GM23338 (cell line): ENCODE measurements at regions not wholly inside any gene's neighbourhood (a gene's known extent, or its start where the extent isn't known, plus 50 kb on each side); places are given as distances from the start of the nearest gene placed in this dataset.

ENCODE experiments used
- CREB1 ChIP-seq: fragments of 250-450 bp; sonication (Bioruptor Pico); IDR thresholded peaks from 2 replicates; pipeline ENCODE4 v1.5.0; 2020; ENCODE audit warnings: low read depth, mild to moderate bottlenecking, moderate library complexity
- EZH2phosphoT487 ChIP-seq: fragments of 200-600 bp; sonication (generic); IDR thresholded peaks from one replicate; pipeline ENCODE4 v1.8.1; 2018; ENCODE audit warnings: antibody characterized with exemption; ENCODE audit not compliant: unreplicated experiment
- NANOG ChIP-seq: IDR thresholded peaks from 2 replicates; pipeline ENCODE4 v1.6.1; 2016; ENCODE audit warnings: antibody characterized with exemption, borderline replicate concordance
- STAT1 ChIP-seq: IDR thresholded peaks from one replicate; pipeline ENCODE4 v1.6.1; 2016; ENCODE audit warnings: antibody characterized with exemption; ENCODE audit not compliant: unreplicated experiment
- ZNF114 ChIP-seq: fragments of 250-450 bp; sonication (Bioruptor Pico); IDR thresholded peaks from 2 replicates; pipeline ENCODE4 v1.5.0; 2020; ENCODE audit warnings: mild to moderate bottlenecking, moderate library complexity
- ZNF331 ChIP-seq: fragments of 250-450 bp; sonication (Bioruptor Pico); IDR thresholded peaks from 2 replicates; pipeline ENCODE4 v1.5.0; 2020; ENCODE audit warnings: low read depth, mild to moderate bottlenecking, moderate library complexity
- TF ChIP-seq, protein P1 (sequence below): fragments of 250-450 bp; sonication (Bioruptor Pico); IDR thresholded peaks from 2 replicates; pipeline ENCODE4 v1.5.0; 2020; ENCODE audit warnings: mild to moderate bottlenecking, moderate library complexity
- TF ChIP-seq, protein P2 (sequence below): IDR thresholded peaks from one replicate; pipeline ENCODE4 v1.6.1; 2018; ENCODE audit warnings: antibody characterized with exemption; ENCODE audit not compliant: unreplicated experiment
- TF ChIP-seq, protein P3 (sequence below), 2 experiments: fragments of 200-600 bp in 1 of 2; sonication (generic) in 1 of 2; conservative IDR thresholded peaks; 2 replicates each; pipeline versions ENCODE4 v1.5.1 to v1.6.1; 2016 to 2017; ENCODE audit warnings: antibody characterized with exemption in 2 of 2, low read depth in 2 of 2, mild to moderate bottlenecking in 2 of 2, moderate library complexity in 1 of 2

DNA sequence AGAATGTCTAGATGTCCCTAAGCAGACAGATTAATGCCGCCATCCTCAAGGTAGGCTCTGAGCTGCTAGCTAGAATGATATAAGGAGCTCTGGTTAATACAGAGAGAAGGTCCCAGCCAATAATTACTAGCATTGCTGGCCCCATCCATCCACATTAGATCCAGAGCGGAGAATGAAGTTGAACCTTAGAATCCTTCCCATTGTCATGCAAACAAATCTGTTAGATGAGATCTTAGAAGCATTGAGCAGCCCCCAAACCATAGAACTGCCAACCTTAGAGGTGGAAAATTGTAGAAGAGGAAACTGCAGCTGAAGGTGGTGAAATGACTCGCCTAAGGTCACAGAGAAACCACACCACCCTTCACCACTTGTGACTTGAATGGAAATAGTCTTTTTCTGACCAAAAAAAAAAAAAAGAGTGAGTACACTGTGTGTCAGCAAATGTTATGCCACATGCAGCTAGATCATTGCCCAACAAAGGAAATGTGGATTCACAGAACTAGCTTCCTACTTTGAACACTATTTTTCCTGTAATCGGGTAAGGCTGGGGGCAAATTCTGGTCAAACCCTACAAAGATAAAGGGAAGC lies 162.1 kb downstream of the SMIM20 start (continued):
- TF ChIP-seq, protein P1, sequence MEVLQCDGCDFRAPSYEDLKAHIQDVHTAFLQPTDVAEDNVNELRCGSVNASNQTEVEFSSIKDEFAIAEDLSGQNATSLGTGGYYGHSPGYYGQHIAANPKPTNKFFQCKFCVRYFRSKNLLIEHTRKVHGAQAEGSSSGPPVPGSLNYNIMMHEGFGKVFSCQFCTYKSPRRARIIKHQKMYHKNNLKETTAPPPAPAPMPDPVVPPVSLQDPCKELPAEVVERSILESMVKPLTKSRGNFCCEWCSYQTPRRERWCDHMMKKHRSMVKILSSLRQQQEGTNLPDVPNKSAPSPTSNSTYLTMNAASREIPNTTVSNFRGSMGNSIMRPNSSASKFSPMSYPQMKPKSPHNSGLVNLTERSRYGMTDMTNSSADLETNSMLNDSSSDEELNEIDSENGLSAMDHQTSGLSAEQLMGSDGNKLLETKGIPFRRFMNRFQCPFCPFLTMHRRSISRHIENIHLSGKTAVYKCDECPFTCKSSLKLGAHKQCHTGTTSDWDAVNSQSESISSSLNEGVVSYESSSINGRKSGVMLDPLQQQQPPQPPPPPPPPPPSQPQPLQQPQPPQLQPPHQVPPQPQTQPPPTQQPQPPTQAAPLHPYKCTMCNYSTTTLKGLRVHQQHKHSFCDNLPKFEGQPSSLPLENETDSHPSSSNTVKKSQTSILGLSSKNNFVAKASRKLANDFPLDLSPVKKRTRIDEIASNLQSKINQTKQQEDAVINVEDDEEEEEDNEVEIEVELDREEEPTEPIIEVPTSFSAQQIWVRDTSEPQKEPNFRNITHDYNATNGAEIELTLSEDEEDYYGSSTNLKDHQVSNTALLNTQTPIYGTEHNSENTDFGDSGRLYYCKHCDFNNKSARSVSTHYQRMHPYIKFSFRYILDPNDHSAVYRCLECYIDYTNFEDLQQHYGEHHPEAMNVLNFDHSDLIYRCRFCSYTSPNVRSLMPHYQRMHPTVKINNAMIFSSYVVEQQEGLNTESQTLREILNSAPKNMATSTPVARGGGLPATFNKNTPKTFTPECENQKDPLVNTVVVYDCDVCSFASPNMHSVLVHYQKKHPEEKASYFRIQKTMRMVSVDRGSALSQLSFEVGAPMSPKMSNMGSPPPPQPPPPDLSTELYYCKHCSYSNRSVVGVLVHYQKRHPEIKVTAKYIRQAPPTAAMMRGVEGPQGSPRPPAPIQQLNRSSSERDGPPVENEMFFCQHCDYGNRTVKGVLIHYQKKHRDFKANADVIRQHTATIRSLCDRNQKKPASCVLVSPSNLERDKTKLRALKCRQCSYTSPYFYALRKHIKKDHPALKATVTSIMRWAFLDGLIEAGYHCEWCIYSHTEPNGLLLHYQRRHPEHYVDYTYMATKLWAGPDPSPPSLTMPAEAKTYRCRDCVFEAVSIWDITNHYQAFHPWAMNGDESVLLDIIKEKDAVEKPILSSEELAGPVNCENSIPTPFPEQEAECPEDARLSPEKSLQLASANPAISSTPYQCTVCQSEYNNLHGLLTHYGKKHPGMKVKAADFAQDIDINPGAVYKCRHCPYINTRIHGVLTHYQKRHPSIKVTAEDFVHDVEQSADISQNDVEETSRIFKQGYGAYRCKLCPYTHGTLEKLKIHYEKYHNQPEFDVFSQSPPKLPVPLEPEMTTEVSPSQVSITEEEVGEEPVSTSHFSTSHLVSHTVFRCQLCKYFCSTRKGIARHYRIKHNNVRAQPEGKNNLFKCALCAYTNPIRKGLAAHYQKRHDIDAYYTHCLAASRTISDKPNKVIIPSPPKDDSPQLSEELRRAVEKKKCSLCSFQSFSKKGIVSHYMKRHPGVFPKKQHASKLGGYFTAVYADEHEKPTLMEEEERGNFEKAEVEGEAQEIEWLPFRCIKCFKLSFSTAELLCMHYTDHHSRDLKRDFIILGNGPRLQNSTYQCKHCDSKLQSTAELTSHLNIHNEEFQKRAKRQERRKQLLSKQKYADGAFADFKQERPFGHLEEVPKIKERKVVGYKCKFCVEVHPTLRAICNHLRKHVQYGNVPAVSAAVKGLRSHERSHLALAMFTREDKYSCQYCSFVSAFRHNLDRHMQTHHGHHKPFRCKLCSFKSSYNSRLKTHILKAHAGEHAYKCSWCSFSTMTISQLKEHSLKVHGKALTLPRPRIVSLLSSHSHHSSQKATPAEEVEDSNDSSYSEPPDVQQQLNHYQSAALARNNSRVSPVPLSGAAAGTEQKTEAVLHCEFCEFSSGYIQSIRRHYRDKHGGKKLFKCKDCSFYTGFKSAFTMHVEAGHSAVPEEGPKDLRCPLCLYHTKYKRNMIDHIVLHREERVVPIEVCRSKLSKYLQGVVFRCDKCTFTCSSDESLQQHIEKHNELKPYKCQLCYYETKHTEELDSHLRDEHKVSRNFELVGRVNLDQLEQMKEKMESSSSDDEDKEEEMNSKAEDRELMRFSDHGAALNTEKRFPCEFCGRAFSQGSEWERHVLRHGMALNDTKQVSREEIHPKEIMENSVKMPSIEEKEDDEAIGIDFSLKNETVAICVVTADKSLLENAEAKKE (CRISPR knock-in tag), result no peak
- no peak for TF ChIP-seq STAT1
- TF ChIP-seq CREB1, result no peak
- no peak for TF ChIP-seq ZNF114
- TF ChIP-seq, protein P2, sequence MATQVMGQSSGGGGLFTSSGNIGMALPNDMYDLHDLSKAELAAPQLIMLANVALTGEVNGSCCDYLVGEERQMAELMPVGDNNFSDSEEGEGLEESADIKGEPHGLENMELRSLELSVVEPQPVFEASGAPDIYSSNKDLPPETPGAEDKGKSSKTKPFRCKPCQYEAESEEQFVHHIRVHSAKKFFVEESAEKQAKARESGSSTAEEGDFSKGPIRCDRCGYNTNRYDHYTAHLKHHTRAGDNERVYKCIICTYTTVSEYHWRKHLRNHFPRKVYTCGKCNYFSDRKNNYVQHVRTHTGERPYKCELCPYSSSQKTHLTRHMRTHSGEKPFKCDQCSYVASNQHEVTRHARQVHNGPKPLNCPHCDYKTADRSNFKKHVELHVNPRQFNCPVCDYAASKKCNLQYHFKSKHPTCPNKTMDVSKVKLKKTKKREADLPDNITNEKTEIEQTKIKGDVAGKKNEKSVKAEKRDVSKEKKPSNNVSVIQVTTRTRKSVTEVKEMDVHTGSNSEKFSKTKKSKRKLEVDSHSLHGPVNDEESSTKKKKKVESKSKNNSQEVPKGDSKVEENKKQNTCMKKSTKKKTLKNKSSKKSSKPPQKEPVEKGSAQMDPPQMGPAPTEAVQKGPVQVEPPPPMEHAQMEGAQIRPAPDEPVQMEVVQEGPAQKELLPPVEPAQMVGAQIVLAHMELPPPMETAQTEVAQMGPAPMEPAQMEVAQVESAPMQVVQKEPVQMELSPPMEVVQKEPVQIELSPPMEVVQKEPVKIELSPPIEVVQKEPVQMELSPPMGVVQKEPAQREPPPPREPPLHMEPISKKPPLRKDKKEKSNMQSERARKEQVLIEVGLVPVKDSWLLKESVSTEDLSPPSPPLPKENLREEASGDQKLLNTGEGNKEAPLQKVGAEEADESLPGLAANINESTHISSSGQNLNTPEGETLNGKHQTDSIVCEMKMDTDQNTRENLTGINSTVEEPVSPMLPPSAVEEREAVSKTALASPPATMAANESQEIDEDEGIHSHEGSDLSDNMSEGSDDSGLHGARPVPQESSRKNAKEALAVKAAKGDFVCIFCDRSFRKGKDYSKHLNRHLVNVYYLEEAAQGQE, result no peak
- no peak for TF ChIP-seq ZNF331 (CRISPR knock-in tag)
- TF ChIP-seq, protein P3, sequence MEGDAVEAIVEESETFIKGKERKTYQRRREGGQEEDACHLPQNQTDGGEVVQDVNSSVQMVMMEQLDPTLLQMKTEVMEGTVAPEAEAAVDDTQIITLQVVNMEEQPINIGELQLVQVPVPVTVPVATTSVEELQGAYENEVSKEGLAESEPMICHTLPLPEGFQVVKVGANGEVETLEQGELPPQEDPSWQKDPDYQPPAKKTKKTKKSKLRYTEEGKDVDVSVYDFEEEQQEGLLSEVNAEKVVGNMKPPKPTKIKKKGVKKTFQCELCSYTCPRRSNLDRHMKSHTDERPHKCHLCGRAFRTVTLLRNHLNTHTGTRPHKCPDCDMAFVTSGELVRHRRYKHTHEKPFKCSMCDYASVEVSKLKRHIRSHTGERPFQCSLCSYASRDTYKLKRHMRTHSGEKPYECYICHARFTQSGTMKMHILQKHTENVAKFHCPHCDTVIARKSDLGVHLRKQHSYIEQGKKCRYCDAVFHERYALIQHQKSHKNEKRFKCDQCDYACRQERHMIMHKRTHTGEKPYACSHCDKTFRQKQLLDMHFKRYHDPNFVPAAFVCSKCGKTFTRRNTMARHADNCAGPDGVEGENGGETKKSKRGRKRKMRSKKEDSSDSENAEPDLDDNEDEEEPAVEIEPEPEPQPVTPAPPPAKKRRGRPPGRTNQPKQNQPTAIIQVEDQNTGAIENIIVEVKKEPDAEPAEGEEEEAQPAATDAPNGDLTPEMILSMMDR (conservative IDR thresholded peaks at IDR 0.05; ENCODE audit: low read depth in 2 of 2), result no peak
- no peak for TF ChIP-seq NANOG
- no peak for TF ChIP-seq EZH2phosphoT487
